ENCODE measurements at regions not wholly inside any gene's neighbourhood (a gene's known extent, or its start where the extent isn't known, plus 50 kb on each side); places are given as distances from the start of the nearest gene placed in this dataset.

- TF ChIP-seq CTCF (IDR thresholded peaks at IDR 0.05; ENCODE audit: low read depth, low read length, missing control alignments) = no peak
- H3K4me3 ChIP-seq (ENCODE audit: low read depth, low read length) = no peak overlapping the region
- in situ Hi-C loops (cut with HindIII; ENCODE audit: low sequenced_read_pairs) = loop anchor here (5.0 kb wide), 1 partner anchor 93 kb away; no protein-coding TSS in a partner anchor
- DNase-seq (ENCODE audit: low read depth) = no peak
Observed at GRCh38 chrX:7545564-7545963, 297.4 kb upstream of the VCX start.

GRCh38 chrX:7542587-7543380 is 300.2 kb upstream of the VCX start:
- in situ Hi-C loops (cut with HindIII; ENCODE audit: low sequenced_read_pairs) = no loop called here
- no peak for TF ChIP-seq CTCF (IDR thresholded peaks at IDR 0.05; ENCODE audit: low read depth, low read length, missing control alignments)
- H3K4me3 ChIP-seq (ENCODE audit: low read depth, low read length) = no peak overlapping the region
- DNase-seq (ENCODE audit: low read depth) = no peak

GRCh38 chrX:7522860-7523259 is 320.1 kb upstream of the VCX start:
- in situ Hi-C loops (cut with HindIII; ENCODE audit: low sequenced_read_pairs) = no loop called here
- H3K4me3 ChIP-seq (ENCODE audit: low read depth, low read length) = no peak overlapping the region
- DNase-seq (ENCODE audit: low read depth) = no peak
- TF ChIP-seq CTCF (IDR thresholded peaks at IDR 0.05; ENCODE audit: low read depth, low read length, missing control alignments) = no peak

GRCh38 chrX:7515681-7516413 is 327.1 kb upstream of the VCX start:
- DNase-seq (ENCODE audit: low read depth) = no peak
- in situ Hi-C loops (cut with HindIII; ENCODE audit: low sequenced_read_pairs) = no loop called here

GRCh38 chrX:7514871-7515599 is 327.9 kb upstream of the VCX start:
- no peak for TF ChIP-seq CTCF (IDR thresholded peaks at IDR 0.05; ENCODE audit: low read depth, low read length, missing control alignments)

More at GRCh38 chrX:7515681-7516413, 327.1 kb upstream of the VCX start:
- H3K4me3 ChIP-seq (ENCODE audit: low read depth, low read length) = no peak overlapping the region
- TF ChIP-seq CTCF (IDR thresholded peaks at IDR 0.05; ENCODE audit: low read depth, low read length, missing control alignments) = no peak

GRCh38 chrX:7512845-7513244 is 330.1 kb upstream of the VCX start:
- TF ChIP-seq CTCF (IDR thresholded peaks at IDR 0.05; ENCODE audit: low read depth, low read length, missing control alignments) = no peak
- DNase-seq (ENCODE audit: low read depth) = no peak
- H3K4me3 ChIP-seq (ENCODE audit: low read depth, low read length) = no peak overlapping the region
- in situ Hi-C loops (cut with HindIII; ENCODE audit: low sequenced_read_pairs) = no loop called here

More at GRCh38 chrX:7514871-7515599, 327.9 kb upstream of the VCX start:
- in situ Hi-C loops (cut with HindIII; ENCODE audit: low sequenced_read_pairs) = no loop called here
- H3K4me3 ChIP-seq (ENCODE audit: low read depth, low read length) = no peak overlapping the region
- DNase-seq (ENCODE audit: low read depth) = no peak
